ENCODE measurements at regions not wholly inside any gene's neighbourhood (a gene's known extent, or its start where the extent isn't known, plus 50 kb on each side); places are given as distances from the start of the nearest gene placed in this dataset.

GRCh38 chr5:167001246-167001645, 1290.2 kb upstream of the WWC1 start:
- DNase-seq (ENCODE audit: low spot score) (no peak), ATAC-seq (no peak)
- Mint-ChIP-seq H3K9me3 (no peaks in the 10 kb centered on the region), H3K27ac (no peak overlapping the region), H3K4me3 (no peak overlapping the region), H3K4me1 (peaks cover 20% of the 10 kb centered on the region), H3K27me3 (ENCODE audit: low read depth) (no peaks in the 10 kb centered on the region), H3K36me3 (no peaks in the 10 kb centered on the region)
- CTCF ChIA-PET, result no interaction called here
- POLR2A ChIA-PET, result no interaction called here
- TF ChIP-seq SP1 (CRISPR knock-in tag; conservative IDR thresholded peaks at IDR 0.05) (no peak), GTF2I (CRISPR knock-in tag; conservative IDR thresholded peaks at IDR 0.05) (no peak), ZNF425 (CRISPR knock-in tag; conservative IDR thresholded peaks at IDR 0.05) (no peak), MYBL2 (CRISPR knock-in tag; IDR thresholded peaks at IDR 0.05) (no peak), NFE2L1 (CRISPR knock-in tag; IDR thresholded peaks at IDR 0.05) (no peak), OVOL2 (CRISPR knock-in tag; IDR thresholded peaks at IDR 0.05; ENCODE audit: borderline replicate concordance) (no peak), CTCF (IDR thresholded peaks at IDR 0.05) (no peak), IRF2 (CRISPR knock-in tag; IDR thresholded peaks at IDR 0.05; ENCODE audit: borderline replicate concordance, low read depth) (no peak), STAT6 (CRISPR knock-in tag; conservative IDR thresholded peaks at IDR 0.05; ENCODE audit: low read depth) (no peak), PRDM15 (CRISPR knock-in tag; IDR thresholded peaks at IDR 0.05) (no peak), ZNF317 (CRISPR knock-in tag; IDR thresholded peaks at IDR 0.05; ENCODE audit: borderline replicate concordance, low read depth) (no peak), ZBTB43 (CRISPR knock-in tag; IDR thresholded peaks at IDR 0.05) (no peak), MXD4 (CRISPR knock-in tag; IDR thresholded peaks at IDR 0.05; ENCODE audit: borderline replicate concordance) (no peak), RORB (CRISPR knock-in tag; IDR thresholded peaks at IDR 0.05) (no peak), ZBTB21 (CRISPR knock-in tag; IDR thresholded peaks at IDR 0.05; ENCODE audit: borderline replicate concordance) (no peak), GRHL2 (CRISPR knock-in tag; IDR thresholded peaks at IDR 0.05; ENCODE audit: insufficient replicate concordance, severe bottlenecking) (no peak)
